SU-DHL-6 (cell line): ENCODE measurements at regions not wholly inside any gene's neighbourhood (a gene's known extent, or its start where the extent isn't known, plus 50 kb on each side); places are given as distances from the start of the nearest gene placed in this dataset.

Experiments used
- EZH2phosphoT487 ChIP-seq: fragments of 200-600 bp; sonication (generic), shearing (Covaris generic); conservative IDR thresholded peaks from 2 replicates; pipeline ENCODE4 v1.6.1; 2018; ENCODE audit warnings: mild to moderate bottlenecking, antibody characterized with exemption, low read length, moderate library complexity, mixed read lengths
- TF ChIP-seq, protein P1 (sequence below): fragments of 200-600 bp; sonication (generic); IDR thresholded peaks from one replicate; pipeline ENCODE4 v1.5.1; 2017; ENCODE audit warnings: antibody characterized with exemption, mild to moderate bottlenecking, low read length, moderate library complexity; ENCODE audit not compliant: insufficient read depth, poor library complexity, severe bottlenecking

DNA sequence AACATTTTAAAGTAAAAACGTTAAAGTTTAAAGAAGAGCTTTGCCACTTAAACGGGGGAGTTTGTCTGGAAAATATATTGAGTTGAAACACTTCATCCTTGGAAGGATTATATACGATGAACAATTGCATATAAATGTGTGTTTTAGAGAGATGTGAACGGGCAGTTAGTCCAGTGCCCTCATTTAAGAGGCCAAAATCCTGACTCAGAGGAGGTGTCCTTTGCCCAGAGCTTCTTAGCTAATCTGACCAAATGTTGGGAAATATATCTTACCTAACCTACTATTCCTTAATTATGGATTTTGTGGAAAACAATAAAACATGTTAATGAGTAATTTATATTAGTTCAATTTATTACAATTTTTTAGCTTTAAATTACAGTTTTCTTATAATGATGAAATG, 327.2 kb upstream of the DIPK2B start:
- TF ChIP-seq, protein P1, sequence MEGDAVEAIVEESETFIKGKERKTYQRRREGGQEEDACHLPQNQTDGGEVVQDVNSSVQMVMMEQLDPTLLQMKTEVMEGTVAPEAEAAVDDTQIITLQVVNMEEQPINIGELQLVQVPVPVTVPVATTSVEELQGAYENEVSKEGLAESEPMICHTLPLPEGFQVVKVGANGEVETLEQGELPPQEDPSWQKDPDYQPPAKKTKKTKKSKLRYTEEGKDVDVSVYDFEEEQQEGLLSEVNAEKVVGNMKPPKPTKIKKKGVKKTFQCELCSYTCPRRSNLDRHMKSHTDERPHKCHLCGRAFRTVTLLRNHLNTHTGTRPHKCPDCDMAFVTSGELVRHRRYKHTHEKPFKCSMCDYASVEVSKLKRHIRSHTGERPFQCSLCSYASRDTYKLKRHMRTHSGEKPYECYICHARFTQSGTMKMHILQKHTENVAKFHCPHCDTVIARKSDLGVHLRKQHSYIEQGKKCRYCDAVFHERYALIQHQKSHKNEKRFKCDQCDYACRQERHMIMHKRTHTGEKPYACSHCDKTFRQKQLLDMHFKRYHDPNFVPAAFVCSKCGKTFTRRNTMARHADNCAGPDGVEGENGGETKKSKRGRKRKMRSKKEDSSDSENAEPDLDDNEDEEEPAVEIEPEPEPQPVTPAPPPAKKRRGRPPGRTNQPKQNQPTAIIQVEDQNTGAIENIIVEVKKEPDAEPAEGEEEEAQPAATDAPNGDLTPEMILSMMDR: no peak
- no peak for TF ChIP-seq EZH2phosphoT487
